Activated naive CD8-positive, alpha-beta T cell (primary cell): ENCODE measurements at regions not wholly inside any gene's neighbourhood (a gene's known extent, or its start where the extent isn't known, plus 50 kb on each side); places are given as distances from the start of the nearest gene placed in this dataset.

ENCODE experiments used
- H3K27ac Mint-ChIP-seq: one replicate; pipeline ENCODE4 v1.8.0; 2021; ENCODE audit warnings: mixed read lengths
- H3K27me3 Mint-ChIP-seq: one replicate; pipeline ENCODE4 v1.8.0; 2021; ENCODE audit warnings: mixed read lengths
- H3K36me3 Mint-ChIP-seq: one replicate; pipeline ENCODE4 v1.8.0; 2021; ENCODE audit warnings: mixed read lengths
- H3K4me1 Mint-ChIP-seq: one replicate; pipeline ENCODE4 v1.8.0; 2021; ENCODE audit warnings: low read depth, mixed read lengths
- H3K4me3 Mint-ChIP-seq: one replicate; pipeline ENCODE4 v1.8.0; 2021; ENCODE audit warnings: mild to moderate bottlenecking, mixed read lengths
- H3K9me3 Mint-ChIP-seq: one replicate; pipeline ENCODE4 v1.8.0; 2021; ENCODE audit warnings: low read depth, mixed read lengths

- H3K9me3 Mint-ChIP-seq, result no peaks in the 10 kb centered on the region
- no peaks in the 10 kb centered on the region for H3K4me1 Mint-ChIP-seq
- H3K4me3 Mint-ChIP-seq, result no peak overlapping the region
- H3K27ac Mint-ChIP-seq, result no peak overlapping the region
- no peaks in the 10 kb centered on the region for H3K36me3 Mint-ChIP-seq
- peaks cover 3% of the 10 kb centered on the region for H3K27me3 Mint-ChIP-seq
These were observed 471.2 kb downstream of the GLRX3 start for GRCh38 chr10:130607366-130607765.

DNA sequence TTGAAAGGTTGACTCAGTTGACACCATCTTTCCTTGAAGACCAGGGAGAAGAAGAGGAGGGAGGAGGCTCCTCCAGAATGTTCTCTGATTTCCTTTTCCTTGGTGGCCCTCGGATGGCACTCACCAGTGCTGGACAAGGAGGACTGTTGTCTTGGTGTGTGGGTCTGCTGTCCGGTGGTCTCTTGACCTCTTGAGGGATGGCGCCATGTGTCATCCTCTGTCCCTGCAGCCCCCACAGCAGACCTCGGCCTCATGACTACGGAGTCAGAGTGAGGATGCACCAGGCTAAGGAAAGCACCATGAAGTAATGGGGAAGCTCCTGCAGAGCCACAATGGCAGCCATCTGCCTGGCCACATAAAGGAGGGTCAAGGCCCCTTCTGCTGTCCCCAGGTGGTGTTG is 475.0 kb downstream of the GLRX3 start:
- Mint-ChIP-seq H3K4me1 (no peaks in the 10 kb centered on the region), H3K27me3 (peaks cover 1% of the 10 kb centered on the region), H3K27ac (no peak overlapping the region), H3K36me3 (no peaks in the 10 kb centered on the region), H3K4me3 (no peak overlapping the region), H3K9me3 (peaks cover 6% of the 10 kb centered on the region)

GRCh38 chr10:130615457-130615856 is 479.3 kb downstream of the GLRX3 start:
- Mint-ChIP-seq H3K4me3 (no peak overlapping the region), H3K9me3 (peaks cover 6% of the 10 kb centered on the region), H3K4me1 (no peaks in the 10 kb centered on the region), H3K36me3 (no peaks in the 10 kb centered on the region), H3K27me3 (peaks cover 3% of the 10 kb centered on the region), H3K27ac (no peak overlapping the region)

GRCh38 chr10:130617985-130618384 is 481.8 kb downstream of the GLRX3 start:
- peaks cover 1% of the 10 kb centered on the region for H3K9me3 Mint-ChIP-seq
- H3K27me3 Mint-ChIP-seq, result peaks cover 7% of the 10 kb centered on the region
- H3K4me1 Mint-ChIP-seq, result no peaks in the 10 kb centered on the region
- no peak overlapping the region for H3K4me3 Mint-ChIP-seq
- no peaks in the 10 kb centered on the region for H3K36me3 Mint-ChIP-seq
- no peak overlapping the region for H3K27ac Mint-ChIP-seq

DNA sequence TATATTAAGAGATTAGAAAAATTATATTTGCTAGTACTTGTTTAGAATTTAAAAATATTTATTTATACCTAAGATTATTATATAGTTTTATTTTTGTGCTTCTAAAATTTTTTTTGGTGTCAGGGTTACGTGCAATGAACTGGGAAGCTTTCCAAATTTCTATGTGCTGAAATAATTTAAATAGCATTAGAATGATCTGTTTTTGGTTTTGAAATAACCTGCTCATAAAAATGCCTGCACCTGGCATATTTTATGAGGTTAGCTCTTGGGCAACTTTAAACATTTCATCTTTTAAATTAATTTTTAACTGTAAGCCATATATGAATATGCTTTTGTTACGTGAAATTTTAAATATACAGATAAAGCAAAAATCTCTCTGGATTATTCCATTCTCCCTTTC is 482.5 kb downstream of the GLRX3 start:
- peaks cover 7% of the 10 kb centered on the region for H3K27me3 Mint-ChIP-seq
- H3K4me1 Mint-ChIP-seq, result no peaks in the 10 kb centered on the region
- H3K9me3 Mint-ChIP-seq, result no peaks in the 10 kb centered on the region
- no peaks in the 10 kb centered on the region for H3K36me3 Mint-ChIP-seq
- no peak overlapping the region for H3K27ac Mint-ChIP-seq
- no peak overlapping the region for H3K4me3 Mint-ChIP-seq

- H3K4me3 Mint-ChIP-seq, result no peak overlapping the region
- no peak overlapping the region for H3K27ac Mint-ChIP-seq
- H3K4me1 Mint-ChIP-seq, result no peaks in the 10 kb centered on the region
- H3K27me3 Mint-ChIP-seq, result peaks cover 11% of the 10 kb centered on the region
- no peaks in the 10 kb centered on the region for H3K9me3 Mint-ChIP-seq
- H3K36me3 Mint-ChIP-seq, result no peaks in the 10 kb centered on the region
These were observed 485.1 kb downstream of the GLRX3 start for GRCh38 chr10:130621231-130621775.

- no peaks in the 10 kb centered on the region for H3K4me1 Mint-ChIP-seq
- no peaks in the 10 kb centered on the region for H3K36me3 Mint-ChIP-seq
- H3K27ac Mint-ChIP-seq, result no peak overlapping the region
- peaks cover 11% of the 10 kb centered on the region for H3K27me3 Mint-ChIP-seq
- no peak overlapping the region for H3K4me3 Mint-ChIP-seq
- no peaks in the 10 kb centered on the region for H3K9me3 Mint-ChIP-seq
These were observed 487.6 kb downstream of the GLRX3 start for GRCh38 chr10:130623680-130624267.

- no peaks in the 10 kb centered on the region for H3K4me1 Mint-ChIP-seq
- no peak overlapping the region for H3K27ac Mint-ChIP-seq
- no peak overlapping the region for H3K4me3 Mint-ChIP-seq
- H3K9me3 Mint-ChIP-seq, result no peaks in the 10 kb centered on the region
- H3K27me3 Mint-ChIP-seq, result peaks cover 6% of the 10 kb centered on the region
- H3K36me3 Mint-ChIP-seq, result no peaks in the 10 kb centered on the region
These were observed 491.3 kb downstream of the GLRX3 start for GRCh38 chr10:130627346-130628045.

GRCh38 chr10:130630135-130630534 is 493.9 kb downstream of the GLRX3 start:
- H3K9me3 Mint-ChIP-seq, result no peaks in the 10 kb centered on the region
- H3K4me3 Mint-ChIP-seq, result no peak overlapping the region
- H3K27me3 Mint-ChIP-seq, result peaks cover 10% of the 10 kb centered on the region
- no peaks in the 10 kb centered on the region for H3K36me3 Mint-ChIP-seq
- H3K4me1 Mint-ChIP-seq, result no peaks in the 10 kb centered on the region
- H3K27ac Mint-ChIP-seq, result no peak overlapping the region

DNA sequence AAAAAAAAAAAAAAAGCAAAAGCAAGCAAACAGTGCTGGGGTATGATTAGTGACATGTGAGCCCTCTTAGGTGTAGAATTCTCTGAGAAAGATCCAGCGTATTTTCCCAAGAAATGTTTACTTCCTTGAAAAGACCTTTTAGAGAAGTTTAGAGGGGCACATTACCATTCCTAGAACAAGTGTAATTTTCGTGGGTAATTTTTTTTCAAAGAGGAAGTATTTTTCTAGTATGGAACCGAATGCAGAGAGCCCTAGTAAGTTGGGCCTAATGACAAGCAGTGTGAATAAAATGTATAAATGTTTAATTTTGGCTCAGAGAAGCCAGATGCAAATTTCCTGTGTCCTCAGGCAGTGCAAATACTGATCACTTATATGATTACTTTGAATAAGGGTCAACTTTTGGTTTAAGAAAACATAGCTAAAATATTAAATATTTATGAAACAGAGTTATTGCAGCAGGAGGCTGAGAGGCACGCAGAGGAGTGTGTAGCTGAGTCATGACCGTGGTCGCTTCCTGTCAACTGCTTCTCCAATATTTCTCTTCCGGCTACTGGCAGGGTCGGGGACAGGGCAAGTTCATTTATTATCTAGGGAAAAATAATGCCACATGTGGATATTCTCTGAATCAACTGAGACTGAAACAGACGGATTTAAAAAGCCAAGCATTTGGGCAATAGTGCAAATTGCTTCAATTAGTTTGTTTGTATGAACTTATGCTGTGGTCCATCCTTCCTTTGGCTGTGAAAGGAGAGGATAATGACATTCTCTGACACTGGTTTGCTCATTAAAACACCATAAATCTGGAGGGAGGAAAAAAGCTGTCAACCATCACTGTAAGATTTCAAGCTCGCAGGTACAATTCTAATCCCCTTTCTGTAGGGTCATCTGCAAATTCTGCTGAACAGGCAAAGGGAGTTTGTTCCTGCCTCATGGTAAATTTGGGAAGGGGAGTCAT is 495.2 kb downstream of the GLRX3 start:
- Mint-ChIP-seq H3K27me3 (peaks cover 17% of the 10 kb centered on the region), H3K36me3 (no peaks in the 10 kb centered on the region), H3K4me1 (no peaks in the 10 kb centered on the region), H3K27ac (no peak overlapping the region), H3K9me3 (no peaks in the 10 kb centered on the region), H3K4me3 (no peak overlapping the region)

DNA sequence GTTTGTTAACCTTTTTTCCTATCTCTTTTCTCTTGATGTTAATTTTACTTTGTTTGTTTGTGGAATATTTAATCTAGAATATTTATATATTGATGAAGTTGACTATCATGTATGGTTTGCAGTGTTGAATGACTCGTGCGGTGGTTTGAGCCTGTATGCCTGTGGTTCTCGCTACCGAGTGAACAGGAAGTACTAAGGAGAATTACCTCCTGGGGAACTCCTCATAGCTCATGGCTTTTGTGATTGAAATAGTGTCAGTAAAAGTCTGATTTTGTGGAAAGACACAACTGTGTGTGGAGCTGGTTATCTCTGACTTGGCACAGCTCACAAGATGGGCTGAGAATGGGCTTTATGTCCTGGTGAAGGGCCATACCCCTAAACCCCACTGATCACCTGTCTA is 498.6 kb downstream of the GLRX3 start:
- Mint-ChIP-seq H3K4me1 (no peaks in the 10 kb centered on the region), H3K4me3 (no peak overlapping the region), H3K27me3 (peaks cover 21% of the 10 kb centered on the region), H3K27ac (no peak overlapping the region), H3K9me3 (no peaks in the 10 kb centered on the region), H3K36me3 (no peaks in the 10 kb centered on the region)

DNA sequence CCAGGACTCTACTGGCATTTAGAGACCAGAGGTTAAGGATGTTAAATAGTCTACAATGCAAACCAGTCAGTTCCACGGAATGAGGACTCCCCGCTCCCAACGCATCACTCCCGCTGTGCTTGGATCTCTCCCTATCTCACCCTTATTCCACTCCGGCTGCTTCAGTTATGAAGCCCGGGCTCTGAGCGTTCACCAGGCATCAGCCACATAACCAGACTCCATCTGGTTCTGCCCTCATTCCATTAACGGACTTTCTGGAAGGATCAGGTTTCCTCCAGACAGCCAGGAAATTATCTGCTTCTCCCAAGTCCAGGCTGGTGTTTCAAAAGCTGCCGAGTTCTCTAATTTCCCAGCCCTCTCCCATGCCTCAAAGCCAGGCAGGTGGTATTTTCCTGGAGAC is 499.3 kb downstream of the GLRX3 start:
- Mint-ChIP-seq H3K27me3 (peaks cover 20% of the 10 kb centered on the region), H3K27ac (no peak overlapping the region), H3K4me3 (no peak overlapping the region), H3K9me3 (no peaks in the 10 kb centered on the region), H3K36me3 (no peaks in the 10 kb centered on the region), H3K4me1 (no peaks in the 10 kb centered on the region)

DNA sequence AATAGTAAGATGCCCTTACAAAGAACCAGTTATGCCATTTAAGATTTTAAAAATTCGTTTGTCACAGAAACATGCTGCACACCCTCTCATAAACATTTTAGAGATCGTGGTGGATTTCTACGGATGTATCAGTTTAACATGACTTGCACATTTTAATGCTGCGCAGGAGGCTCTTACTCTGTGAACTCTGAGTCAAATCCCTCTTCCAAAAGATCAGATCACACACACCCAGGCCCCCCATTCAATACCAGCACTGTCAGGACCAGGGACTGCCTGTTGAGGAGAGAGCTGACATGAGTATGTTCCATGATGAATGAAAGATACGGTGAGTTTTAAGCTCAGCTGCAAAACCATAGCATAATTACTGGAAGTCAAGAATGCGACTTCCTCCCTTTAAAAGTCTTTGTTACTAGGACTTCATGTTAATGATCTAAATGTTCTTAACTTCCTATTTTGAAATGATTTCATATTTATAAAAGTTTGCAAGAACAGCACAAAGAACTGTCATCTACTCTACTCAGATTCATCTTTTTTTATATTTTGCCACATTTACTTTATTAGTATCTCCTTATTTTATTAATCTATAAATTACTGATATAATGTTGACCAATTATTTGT is 500.2 kb downstream of the GLRX3 start:
- no peak overlapping the region for H3K27ac Mint-ChIP-seq
- H3K4me3 Mint-ChIP-seq, result no peak overlapping the region
- peaks cover 20% of the 10 kb centered on the region for H3K27me3 Mint-ChIP-seq
- no peaks in the 10 kb centered on the region for H3K36me3 Mint-ChIP-seq
- no peaks in the 10 kb centered on the region for H3K4me1 Mint-ChIP-seq
- H3K9me3 Mint-ChIP-seq, result no peaks in the 10 kb centered on the region

DNA sequence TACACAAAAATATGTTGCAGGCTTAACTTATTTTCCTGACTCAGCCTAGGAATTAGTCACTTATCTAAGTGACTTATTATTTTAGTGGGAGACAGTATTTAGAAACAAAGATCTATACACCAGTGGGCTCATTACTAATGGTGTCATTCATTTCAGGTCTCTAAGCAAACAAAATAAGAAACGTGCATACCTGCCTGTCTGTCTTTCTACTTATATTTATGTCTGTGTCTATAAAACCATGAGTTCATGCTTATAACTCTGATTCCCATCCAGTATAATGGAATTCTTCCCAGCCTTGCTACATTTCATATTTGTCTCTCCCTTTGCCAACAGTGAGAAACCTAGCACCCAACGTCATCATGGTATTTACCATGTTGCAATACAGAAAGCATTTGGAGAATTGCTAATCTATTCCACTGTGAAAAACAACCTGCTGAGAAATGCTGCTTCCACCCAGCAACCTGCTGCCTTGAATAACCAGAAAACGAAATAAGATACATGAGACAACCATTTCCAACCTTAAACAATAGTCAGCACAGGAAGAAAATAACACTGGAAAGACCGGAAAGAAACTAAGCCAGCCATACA is 501.0 kb downstream of the GLRX3 start:
- no peaks in the 10 kb centered on the region for H3K4me1 Mint-ChIP-seq
- H3K27me3 Mint-ChIP-seq, result peaks cover 20% of the 10 kb centered on the region
- H3K27ac Mint-ChIP-seq, result no peak overlapping the region
- no peaks in the 10 kb centered on the region for H3K36me3 Mint-ChIP-seq
- no peaks in the 10 kb centered on the region for H3K9me3 Mint-ChIP-seq
- no peak overlapping the region for H3K4me3 Mint-ChIP-seq
